ENCODE measurements at regions not wholly inside any gene's neighbourhood (a gene's known extent, or its start where the extent isn't known, plus 50 kb on each side); places are given as distances from the start of the nearest gene placed in this dataset.

DNA sequence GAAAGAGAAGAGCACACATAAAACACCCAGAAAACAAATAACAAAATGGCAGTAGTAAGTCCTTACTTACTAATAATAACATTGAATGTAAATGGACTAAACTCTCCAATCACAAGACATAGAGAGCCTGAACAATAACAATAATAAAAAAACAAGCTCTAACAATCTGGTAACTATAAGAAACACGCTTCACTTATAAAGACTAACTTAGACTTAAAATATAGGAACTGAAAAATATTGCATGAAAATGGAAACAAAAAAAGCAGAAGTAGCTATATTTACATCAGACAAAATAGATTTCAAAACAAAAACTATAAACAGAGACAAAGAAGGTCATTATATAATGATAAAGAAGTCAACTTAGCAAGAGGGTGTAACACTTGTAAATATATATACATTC, 83.1 kb upstream of the LYPLAL1 start (continued):
- TF ChIP-seq, protein P1, sequence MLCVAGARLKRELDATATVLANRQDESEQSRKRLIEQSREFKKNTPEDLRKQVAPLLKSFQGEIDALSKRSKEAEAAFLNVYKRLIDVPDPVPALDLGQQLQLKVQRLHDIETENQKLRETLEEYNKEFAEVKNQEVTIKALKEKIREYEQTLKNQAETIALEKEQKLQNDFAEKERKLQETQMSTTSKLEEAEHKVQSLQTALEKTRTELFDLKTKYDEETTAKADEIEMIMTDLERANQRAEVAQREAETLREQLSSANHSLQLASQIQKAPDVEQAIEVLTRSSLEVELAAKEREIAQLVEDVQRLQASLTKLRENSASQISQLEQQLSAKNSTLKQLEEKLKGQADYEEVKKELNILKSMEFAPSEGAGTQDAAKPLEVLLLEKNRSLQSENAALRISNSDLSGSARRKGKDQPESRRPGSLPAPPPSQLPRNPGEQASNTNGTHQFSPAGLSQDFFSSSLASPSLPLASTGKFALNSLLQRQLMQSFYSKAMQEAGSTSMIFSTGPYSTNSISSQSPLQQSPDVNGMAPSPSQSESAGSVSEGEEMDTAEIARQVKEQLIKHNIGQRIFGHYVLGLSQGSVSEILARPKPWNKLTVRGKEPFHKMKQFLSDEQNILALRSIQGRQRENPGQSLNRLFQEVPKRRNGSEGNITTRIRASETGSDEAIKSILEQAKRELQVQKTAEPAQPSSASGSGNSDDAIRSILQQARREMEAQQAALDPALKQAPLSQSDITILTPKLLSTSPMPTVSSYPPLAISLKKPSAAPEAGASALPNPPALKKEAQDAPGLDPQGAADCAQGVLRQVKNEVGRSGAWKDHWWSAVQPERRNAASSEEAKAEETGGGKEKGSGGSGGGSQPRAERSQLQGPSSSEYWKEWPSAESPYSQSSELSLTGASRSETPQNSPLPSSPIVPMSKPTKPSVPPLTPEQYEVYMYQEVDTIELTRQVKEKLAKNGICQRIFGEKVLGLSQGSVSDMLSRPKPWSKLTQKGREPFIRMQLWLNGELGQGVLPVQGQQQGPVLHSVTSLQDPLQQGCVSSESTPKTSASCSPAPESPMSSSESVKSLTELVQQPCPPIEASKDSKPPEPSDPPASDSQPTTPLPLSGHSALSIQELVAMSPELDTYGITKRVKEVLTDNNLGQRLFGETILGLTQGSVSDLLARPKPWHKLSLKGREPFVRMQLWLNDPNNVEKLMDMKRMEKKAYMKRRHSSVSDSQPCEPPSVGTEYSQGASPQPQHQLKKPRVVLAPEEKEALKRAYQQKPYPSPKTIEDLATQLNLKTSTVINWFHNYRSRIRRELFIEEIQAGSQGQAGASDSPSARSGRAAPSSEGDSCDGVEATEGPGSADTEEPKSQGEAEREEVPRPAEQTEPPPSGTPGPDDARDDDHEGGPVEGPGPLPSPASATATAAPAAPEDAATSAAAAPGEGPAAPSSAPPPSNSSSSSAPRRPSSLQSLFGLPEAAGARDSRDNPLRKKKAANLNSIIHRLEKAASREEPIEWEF (IDR thresholded peaks at IDR 0.05; ENCODE audit: insufficient replicate concordance, low read depth, low read length), result no peak
- TF ChIP-seq CEBPB (IDR thresholded peaks at IDR 0.05; ENCODE audit: borderline replicate concordance in 1 of 2, low read depth in 2 of 2, low read length in 2 of 2), result no peak
- no peak for TF ChIP-seq HCFC1 (IDR thresholded peaks at IDR 0.05; ENCODE audit: low read length)
- no peak for TF ChIP-seq ZNF24 (IDR thresholded peaks at IDR 0.05)
- no peak for TF ChIP-seq POLR2AphosphoS2 (IDR thresholded peaks at IDR 0.05; ENCODE audit: low read depth, low read length)
- no peak for TF ChIP-seq ZNF622 (IDR thresholded peaks at IDR 0.05)
- peak; percentile 85 for TF ChIP-seq MTA2 (IDR thresholded peaks at IDR 0.05; ENCODE audit: low read depth)
- TF ChIP-seq HDGF (IDR thresholded peaks at IDR 0.05), result no peak
- TF ChIP-seq CREB1 (IDR thresholded peaks at IDR 0.05; ENCODE audit: low read depth), result no peak
- TF ChIP-seq MEF2B (IDR thresholded peaks at IDR 0.05; ENCODE audit: partially characterized antibody, poor library complexity, severe bottlenecking), result peak; percentile 98
- TF ChIP-seq JUNB (IDR thresholded peaks at IDR 0.05), result peak; percentile 36; the same call in 1 of the 2 replicates
- TF ChIP-seq STAT3 (IDR thresholded peaks at IDR 0.05; ENCODE audit: low read depth, low read length), result no peak
- TF ChIP-seq SUPT20H (IDR thresholded peaks at IDR 0.05; ENCODE audit: borderline replicate concordance, control insufficient read depth, low read depth, low read length), result no peak
- TF ChIP-seq, protein P2, sequence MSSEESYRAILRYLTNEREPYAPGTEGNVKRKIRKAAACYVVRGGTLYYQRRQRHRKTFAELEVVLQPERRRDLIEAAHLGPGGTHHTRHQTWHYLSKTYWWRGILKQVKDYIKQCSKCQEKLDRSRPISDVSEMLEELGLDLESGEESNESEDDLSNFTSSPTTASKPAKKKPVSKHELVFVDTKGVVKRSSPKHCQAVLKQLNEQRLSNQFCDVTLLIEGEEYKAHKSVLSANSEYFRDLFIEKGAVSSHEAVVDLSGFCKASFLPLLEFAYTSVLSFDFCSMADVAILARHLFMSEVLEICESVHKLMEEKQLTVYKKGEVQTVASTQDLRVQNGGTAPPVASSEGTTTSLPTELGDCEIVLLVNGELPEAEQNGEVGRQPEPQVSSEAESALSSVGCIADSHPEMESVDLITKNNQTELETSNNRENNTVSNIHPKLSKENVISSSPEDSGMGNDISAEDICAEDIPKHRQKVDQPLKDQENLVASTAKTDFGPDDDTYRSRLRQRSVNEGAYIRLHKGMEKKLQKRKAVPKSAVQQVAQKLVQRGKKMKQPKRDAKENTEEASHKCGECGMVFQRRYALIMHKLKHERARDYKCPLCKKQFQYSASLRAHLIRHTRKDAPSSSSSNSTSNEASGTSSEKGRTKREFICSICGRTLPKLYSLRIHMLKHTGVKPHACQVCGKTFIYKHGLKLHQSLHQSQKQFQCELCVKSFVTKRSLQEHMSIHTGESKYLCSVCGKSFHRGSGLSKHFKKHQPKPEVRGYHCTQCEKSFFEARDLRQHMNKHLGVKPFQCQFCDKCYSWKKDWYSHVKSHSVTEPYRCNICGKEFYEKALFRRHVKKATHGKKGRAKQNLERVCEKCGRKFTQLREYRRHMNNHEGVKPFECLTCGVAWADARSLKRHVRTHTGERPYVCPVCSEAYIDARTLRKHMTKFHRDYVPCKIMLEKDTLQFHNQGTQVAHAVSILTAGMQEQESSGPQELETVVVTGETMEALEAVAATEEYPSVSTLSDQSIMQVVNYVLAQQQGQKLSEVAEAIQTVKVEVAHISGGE (CRISPR knock-in tag; IDR thresholded peaks at IDR 0.05), result no peak
- TF ChIP-seq, protein P3, sequence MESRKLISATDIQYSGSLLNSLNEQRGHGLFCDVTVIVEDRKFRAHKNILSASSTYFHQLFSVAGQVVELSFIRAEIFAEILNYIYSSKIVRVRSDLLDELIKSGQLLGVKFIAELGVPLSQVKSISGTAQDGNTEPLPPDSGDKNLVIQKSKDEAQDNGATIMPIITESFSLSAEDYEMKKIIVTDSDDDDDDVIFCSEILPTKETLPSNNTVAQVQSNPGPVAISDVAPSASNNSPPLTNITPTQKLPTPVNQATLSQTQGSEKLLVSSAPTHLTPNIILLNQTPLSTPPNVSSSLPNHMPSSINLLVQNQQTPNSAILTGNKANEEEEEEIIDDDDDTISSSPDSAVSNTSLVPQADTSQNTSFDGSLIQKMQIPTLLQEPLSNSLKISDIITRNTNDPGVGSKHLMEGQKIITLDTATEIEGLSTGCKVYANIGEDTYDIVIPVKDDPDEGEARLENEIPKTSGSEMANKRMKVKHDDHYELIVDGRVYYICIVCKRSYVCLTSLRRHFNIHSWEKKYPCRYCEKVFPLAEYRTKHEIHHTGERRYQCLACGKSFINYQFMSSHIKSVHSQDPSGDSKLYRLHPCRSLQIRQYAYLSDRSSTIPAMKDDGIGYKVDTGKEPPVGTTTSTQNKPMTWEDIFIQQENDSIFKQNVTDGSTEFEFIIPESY (IDR thresholded peaks at IDR 0.05), result no peak
- peak; percentile 35; the same call in 1 of the 2 replicates for TF ChIP-seq ZNF384 (IDR thresholded peaks at IDR 0.05; ENCODE audit: borderline replicate concordance, low read depth, low read length)
- TF ChIP-seq ATF7 (IDR thresholded peaks at IDR 0.05; ENCODE audit: low read depth), result peak; percentile 77
- TF ChIP-seq, protein P4, sequence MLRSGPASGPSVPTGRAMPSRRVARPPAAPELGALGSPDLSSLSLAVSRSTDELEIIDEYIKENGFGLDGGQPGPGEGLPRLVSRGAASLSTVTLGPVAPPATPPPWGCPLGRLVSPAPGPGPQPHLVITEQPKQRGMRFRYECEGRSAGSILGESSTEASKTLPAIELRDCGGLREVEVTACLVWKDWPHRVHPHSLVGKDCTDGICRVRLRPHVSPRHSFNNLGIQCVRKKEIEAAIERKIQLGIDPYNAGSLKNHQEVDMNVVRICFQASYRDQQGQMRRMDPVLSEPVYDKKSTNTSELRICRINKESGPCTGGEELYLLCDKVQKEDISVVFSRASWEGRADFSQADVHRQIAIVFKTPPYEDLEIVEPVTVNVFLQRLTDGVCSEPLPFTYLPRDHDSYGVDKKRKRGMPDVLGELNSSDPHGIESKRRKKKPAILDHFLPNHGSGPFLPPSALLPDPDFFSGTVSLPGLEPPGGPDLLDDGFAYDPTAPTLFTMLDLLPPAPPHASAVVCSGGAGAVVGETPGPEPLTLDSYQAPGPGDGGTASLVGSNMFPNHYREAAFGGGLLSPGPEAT (IDR thresholded peaks at IDR 0.05; ENCODE audit: low read depth), result peak; percentile 75; the same call in 1 of the 2 replicates
- TF ChIP-seq SMAD5 (IDR thresholded peaks at IDR 0.05; ENCODE audit: low read depth), result no peak
- TF ChIP-seq FOXK2 (IDR thresholded peaks at IDR 0.05), result no peak

Data from GM12878 (cell line).